ENCODE measurements at regions not wholly inside any gene's neighbourhood (a gene's known extent, or its start where the extent isn't known, plus 50 kb on each side); places are given as distances from the start of the nearest gene placed in this dataset.

DNA sequence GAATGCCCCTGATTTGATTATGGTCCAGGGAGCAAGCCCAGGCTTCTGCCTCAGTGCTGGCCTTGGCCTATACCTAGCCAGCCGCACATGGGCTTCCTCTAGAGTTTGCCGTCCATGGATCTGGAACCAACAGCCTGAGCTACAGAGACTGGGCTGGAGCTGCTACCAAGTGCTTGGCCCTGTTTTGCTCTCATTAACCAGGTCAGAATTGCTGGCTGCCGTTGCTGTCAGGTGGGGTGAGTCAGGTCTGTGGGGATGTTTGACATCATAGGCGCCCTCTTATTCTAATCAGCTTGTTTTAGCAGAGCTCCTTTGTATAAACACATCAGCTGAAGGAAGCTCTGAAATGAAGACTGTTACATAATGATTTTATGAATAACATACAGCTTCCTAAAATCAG lies 83.1 kb upstream of the PHACTR2 start:
- no peak for DNase-seq (ENCODE audit: low spot score)

DNA sequence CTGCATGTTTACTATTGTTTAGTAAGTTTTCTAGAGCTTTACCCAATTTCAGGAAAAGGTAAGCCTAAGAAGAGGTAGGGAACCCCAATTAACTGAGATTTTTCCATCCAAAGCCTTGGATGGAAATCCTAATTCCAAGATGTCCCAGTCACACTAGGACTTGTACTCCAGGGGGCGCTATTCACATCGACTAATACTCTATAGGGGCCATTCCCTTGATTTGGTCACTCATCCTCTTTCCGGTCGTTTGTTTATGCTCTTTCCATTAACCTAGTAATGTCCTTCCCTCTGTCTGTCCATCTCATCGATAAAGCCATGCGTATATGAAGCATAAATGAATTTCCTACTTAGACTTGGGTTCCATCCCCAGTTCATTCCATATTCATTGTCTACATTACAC lies 80.8 kb upstream of the FUCA2 start:
- no peak for DNase-seq (ENCODE audit: low spot score)

DNA sequence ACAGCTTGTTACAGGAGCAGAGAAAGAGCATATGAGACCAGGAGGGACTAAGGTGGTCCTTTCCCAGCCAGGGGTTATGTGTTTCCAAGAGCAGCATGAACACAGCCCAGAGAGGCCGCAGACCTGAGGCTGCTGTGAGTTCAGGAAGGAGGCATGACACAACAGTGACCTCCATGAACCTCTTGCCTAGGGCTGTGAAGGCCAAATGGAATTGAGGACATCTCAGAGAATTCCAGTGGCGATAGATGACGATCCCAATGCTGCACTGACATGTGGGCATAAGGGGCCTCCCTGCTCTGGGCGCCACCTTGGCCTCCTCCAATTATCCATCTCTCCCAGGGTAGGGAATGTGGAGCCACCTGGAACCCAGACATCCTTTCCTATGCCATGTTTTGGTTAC lies 79.9 kb upstream of the FUCA2 start:
- no peak for DNase-seq (ENCODE audit: low spot score)

DNA sequence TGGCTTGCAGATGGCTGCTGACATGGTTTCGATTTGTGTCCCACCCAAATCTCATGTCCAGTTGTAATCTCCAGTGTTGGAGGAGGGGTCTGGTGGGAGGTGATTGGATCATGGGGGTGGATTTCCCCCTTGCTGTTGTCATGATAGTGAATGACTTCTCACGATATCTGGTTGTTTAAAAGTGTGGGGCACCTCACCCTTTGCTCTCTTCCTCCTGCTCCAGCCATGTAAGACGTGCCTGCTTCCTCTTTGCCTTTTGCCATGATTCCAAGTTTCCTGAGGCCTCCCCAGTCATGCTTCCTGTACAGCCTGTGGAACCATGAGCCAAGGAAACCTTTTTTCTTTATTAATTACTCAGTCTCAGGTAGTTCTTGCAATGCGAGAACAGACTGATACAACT lies 77.6 kb upstream of the FUCA2 start:
- DNase-seq (ENCODE audit: low spot score): no peak

DNA sequence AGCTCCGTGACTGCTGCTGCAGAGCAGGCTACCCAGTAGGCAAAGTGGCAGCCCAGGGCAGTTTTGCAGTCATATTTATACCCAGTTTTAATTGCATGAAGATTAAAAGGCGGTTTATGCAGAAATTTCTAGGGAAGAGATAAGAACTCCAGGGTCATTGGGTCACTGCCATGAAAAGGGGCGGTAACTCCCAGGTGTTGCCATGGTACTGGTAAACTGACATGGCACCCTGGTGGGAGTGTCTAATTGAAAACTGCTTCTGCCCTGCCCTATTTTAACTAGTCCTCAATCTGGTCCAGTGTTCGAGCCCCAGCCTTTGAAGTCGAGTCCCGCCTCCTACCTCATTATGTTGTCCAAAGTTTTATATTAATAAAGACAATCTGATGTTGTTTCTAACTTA lies 75.0 kb upstream of the FUCA2 start:
- DNase-seq (ENCODE audit: low spot score): no peak

DNA sequence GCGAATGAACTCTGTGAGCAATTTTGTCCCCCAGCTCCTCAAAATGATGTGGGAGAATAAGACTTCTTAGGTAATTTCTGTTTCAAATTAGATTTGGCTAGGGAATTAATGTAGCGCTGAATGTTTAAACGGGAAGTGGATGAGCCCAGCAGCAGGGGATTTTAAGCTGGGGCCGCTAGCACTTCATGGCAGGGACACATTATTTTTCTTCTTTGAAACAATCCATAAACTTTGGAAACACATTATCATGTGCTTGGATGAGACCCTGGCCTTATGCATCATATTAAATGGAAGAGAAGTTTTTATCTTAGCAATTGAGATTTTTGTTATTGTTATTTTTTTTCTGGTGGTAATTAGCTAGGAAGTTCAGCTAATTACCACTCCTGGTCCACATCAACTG lies 74.2 kb upstream of the FUCA2 start:
- no peak for DNase-seq (ENCODE audit: low spot score)

DNA sequence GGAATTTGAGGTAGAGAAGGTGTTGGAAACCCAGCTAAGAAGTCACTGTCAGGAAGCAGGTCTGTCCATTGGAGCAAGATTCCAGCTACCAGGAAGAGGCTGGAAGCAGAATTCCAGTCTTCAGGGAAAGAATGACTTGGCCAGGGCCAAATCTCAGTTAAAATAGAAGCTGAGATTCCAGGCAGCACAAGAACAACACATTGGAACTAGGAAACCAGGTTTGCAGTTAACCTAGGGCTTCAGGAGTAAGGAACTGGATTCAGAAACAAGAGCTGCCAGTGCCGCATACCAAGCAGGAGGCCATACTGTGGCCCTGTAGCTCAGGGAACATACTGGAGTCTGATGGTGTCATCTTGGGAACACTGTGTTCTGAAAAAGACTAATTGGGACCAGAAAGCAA lies 73.7 kb upstream of the FUCA2 start:
- no peak for DNase-seq (ENCODE audit: low spot score)

DNA sequence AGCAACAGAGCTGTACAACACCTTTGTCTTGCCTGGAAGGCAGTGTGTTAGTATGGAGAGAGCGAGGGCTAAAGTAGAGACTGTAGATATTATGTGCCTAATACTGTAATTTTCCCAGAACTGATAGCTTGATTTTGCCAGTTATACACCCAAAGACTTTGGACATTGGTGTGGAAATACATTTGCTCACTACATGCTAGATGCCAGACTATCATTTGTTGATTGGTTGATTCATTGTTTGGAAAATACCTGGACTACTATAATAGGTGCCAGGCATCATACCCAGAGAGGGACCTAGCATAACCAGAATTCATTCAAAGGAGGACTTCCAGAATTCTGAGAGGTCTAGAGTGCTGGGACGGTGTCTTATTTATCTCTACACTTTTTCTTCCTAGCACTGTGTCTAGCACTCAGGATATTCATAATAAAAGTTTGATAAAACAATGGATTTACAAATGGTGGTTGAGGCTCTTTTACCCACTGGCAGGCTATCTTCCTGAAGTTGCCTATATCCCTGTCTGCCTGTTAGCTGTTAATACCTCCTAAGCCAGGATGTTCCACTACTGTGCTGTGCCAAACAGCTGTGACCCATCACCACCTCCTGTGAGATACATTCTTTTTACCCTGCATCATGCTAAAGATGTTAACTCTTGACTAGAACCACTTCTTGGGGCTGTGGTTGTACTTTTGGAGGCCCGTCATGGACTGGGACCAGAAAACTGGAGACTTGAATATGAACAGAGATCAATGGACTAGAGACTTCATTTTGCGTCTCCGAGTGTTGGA lies 72.2 kb upstream of the FUCA2 start:
- peak; percentile 36 for DNase-seq (ENCODE audit: low spot score)

DNA sequence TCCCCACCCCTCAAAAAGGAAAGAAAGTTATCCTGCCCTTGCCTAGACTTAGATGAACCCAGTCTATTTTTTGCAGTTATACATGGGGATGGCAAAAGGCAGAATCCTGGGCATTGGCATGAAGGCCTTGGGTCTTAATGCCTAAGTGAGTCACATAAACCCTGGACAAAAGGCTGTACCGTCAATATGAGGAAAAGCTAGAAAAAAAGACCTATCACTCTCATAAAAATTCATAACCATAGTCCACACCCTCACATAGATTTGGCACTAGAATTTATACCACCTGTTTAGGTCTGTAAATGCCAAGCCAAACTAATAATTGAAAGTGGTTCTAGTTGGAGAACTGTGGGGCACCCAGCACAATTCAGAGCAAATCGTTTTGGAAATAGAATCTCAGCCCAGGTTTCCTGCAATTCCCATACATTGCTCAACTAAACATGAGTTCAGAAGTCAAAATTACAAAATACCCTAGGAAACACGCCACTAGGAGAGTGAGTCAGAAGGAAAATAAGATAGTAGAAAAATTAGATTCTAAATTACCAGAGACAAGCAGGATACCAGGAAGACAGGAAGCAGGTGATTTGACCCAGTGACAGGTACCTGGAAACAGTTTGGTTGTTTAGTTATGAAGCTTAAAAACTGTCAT lies 70.4 kb upstream of the FUCA2 start:
- DNase-seq (ENCODE audit: low spot score): peak; percentile 19

DNA sequence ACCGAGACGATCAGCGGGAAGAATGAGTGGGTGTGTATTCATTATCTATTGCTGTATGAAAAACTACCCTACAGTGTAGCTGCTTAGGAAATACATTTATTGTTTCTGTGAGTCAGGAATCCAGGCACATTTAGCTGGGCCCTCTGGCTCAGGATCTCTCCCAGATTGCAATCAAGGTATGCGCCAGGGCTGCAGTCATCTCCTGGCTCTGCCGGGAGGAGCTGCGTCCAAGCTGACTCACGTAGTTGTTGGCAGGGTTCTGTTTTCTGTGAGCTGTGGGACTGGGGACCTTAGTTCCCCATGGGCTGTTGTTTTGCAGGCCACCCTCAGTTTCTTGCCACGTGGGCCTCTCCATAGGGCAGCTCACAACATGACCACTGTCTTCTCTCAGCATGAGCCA lies 68.2 kb upstream of the FUCA2 start:
- peak; percentile 75 for DNase-seq (ENCODE audit: low spot score)

DNA sequence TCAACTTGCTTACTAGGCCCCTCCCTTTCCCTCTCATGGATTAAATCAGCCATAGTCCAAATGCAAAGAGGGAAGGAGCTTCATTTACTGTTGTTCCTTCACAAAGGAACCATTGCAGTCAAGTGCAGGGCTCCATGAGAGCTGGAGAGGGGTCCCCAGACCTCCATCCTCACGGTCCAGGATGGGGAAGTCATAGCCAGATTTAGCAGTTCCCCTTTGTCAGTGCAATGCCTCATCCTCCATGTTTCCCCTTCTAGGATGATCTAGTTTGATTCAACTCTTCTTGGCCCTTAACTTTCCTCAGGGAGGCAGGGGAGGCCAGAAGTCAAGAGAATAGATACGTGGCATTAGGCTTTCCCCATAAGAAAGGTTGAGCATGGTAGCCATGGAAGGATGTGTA lies 66.5 kb upstream of the FUCA2 start:
- DNase-seq (ENCODE audit: low spot score): no peak

DNA sequence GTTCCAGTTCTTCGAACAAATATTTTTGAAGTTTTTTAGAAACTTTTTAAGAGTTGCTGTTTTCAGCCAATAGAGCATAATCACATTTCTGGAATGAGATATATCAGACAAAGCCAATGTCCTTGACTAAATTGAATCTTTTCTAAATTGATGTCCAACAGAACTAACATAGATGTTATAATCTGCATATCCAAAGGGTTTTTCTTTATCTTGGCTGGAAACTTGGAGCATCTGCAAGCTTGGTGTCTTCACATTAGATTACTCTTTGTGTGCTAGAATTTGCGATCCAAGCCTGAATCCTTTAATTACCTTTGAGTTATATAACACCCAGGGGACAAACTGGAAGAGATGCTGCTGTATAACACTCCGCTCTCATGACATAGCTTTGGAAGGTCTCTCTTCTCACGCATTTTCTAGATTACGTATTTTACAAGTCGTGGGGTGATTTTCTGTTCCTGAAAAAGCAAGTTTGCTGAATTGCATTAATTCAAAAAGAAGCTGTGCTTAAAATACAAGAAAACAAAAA lies 64.4 kb upstream of the FUCA2 start:
- DNase-seq (ENCODE audit: low spot score): no peak

DNA sequence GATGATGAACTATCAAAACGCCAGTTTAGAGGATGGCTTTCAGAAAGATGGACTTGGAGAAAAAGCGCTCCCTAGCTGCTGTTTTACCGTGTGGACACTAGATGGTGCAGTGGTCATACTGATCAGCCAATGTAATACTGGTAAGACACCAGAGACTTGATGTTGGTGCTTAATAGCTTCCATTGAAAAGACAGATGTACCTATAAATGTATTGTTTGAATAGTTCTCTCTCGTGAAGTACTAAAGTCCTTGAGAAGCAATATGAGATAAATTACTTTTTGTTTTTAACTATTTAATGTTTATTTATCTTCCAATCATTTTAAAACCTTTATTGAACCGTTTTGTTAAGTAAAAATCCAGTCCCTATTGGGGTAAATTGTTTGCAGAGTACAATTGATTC lies 63.9 kb upstream of the FUCA2 start:
- DNase-seq (ENCODE audit: low spot score): peak; percentile 70

DNA sequence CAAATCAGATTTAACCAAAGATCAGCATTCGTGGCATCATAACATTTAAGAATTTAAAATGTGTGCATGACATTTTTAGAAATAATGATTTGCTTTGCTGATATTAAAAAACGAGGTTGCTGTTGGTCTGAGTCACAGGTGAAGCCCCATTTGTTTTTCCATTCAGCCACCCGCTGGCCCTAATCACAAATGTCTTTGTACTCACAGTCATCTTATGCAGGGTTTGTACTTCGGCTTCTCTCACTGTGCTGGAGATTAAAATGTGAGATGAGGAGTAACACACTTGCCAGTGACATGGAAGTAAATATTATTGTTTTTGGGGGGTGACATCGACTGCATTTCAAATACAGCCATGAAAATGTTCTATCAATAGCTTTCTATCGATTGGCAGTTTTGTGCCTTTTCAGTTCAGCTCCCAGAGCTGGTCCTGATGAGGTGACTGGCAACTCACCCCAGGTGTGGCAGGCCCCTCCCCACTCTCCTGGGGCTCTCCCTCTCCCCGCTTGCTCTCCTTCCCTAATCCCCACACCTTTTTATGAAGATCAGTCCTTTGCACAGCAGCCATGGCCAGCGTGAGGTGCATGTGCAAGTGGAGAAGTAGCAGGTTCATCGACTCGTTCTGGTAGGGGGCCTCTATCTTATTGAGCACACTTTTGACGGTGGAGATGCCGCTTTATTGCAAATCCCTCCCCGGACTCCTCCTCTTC lies 58.8 kb upstream of the FUCA2 start:
- no peak for DNase-seq (ENCODE audit: low spot score)

DNA sequence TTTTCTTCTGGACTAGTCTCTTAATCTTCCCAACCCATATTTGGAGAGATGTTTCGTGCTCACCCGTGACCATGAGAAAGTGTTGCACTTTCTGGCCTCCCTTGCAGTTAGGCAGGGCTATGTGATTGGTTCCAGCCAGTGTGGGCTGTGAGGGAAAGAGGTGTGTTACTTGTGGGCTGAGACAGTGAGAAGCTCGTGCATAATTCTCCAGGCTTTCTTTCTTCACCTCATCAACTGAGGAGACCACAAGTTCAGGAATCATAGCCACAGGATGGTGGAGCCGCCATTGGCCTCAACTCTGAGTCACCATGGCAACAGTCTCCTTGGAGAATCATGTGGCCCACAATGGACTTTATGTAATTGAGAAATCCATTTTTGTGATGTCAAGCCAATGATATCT lies 57.5 kb upstream of the FUCA2 start:
- peak; percentile 17 for DNase-seq (ENCODE audit: low spot score)

DNA sequence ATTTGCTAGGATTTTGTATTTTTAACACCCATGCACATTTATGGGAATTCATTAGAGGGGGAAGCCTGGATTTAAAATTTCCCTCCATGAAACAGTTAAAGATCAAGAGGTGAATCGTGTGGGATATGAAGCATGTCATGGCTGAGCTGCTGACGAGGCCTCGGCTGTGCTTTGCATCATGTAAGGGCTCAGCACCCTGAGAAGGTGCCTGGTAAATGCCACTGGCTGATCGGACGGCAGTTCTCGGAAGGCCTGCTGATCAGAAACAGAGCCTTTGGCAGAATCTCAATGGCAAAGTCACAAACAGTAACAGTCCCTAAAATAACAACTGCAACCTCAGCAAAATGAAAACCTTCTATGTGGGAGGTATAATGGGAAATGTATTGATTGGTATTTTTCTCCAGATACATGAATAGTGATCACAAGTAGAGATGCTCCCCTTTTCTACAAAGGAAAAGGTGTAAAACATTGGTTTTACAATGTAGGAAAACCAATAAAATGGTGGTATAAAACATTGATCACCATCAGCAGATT lies 53.0 kb upstream of the FUCA2 start:
- DNase-seq (ENCODE audit: low spot score): peak; percentile 7

DNA sequence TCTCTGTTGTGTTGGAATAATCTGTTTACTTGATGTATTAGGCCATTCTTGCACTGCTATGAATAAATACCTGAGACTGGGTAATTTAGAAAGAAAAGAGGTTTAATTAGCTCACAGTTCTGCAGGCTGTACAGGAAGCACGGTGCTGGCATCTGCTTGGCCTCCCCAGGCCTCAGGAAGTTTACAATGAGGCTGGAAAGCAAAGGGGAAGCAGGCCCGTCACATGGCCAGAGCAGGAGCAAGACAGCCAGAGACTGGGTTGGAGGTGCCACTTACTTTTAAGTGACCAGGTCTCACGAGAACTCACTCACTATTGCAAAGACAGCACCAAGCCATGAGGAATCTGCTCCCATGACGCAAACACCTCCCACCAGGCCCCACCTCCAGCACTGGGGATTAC lies 50.6 kb upstream of the FUCA2 start:
- no peak for DNase-seq (ENCODE audit: low spot score)

Data from hepatic stellate cell (primary cell).